ENCODE measurements at regions not wholly inside any gene's neighbourhood (a gene's known extent, or its start where the extent isn't known, plus 50 kb on each side); places are given as distances from the start of the nearest gene placed in this dataset.

GRCh38 chr3:94299716-94300115 is 236.9 kb downstream of the NSUN3 start:
- Histone ChIP-seq H3K79me1 (ENCODE audit: low read depth, low read length) (no peaks in the 10 kb centered on the region), H2BK120ac (ENCODE audit: low read depth, low read length) (no peak overlapping the region), H3K4me3 (ENCODE audit: low read length in 2 of 2) (no peak overlapping the region), H2AK5ac (ENCODE audit: low read depth, low read length) (no peak overlapping the region), H3K4me1 (ENCODE audit: control insufficient read depth in 2 of 2, insufficient read depth in 1 of 2, low read depth in 1 of 2, low read length in 2 of 2) (peaks cover 0 to 3% of the 10 kb centered on the region in 2 donors), H3K14ac (ENCODE audit: low read length) (no peak overlapping the region), H3K4me2 (ENCODE audit: insufficient read depth, low read length, poor library complexity, severe bottlenecking) (no peak overlapping the region), H2BK12ac (ENCODE audit: low read length) (no peak overlapping the region), H2AFZ (ENCODE audit: low read length) (no peak overlapping the region), H3K9me3 (replicated peaks in 1 of 2; ENCODE audit: control insufficient read depth in 2 of 2, insufficient read depth in 1 of 2, low read depth in 1 of 2, low read length in 2 of 2) (no peaks in the 10 kb centered on the region), H3K27me3 (ENCODE audit: control insufficient read depth in 3 of 3, insufficient read depth in 3 of 3, low read depth in 1 of 3, low read length in 3 of 3) (no peaks in the 10 kb centered on the region), H3K9ac (ENCODE audit: low read depth, low read length, poor library complexity) (no peak overlapping the region), H3K4ac (ENCODE audit: low read length) (no peak overlapping the region), H2BK5ac (ENCODE audit: low read length) (no peak overlapping the region), H2BK15ac (ENCODE audit: low read length) (no peak overlapping the region), H3K36me3 (replicated peaks in 1 of 2; ENCODE audit: control insufficient read depth in 2 of 2, insufficient read depth in 2 of 2, low read length in 2 of 2) (no peaks in the 10 kb centered on the region), H3K18ac (ENCODE audit: low read length) (no peak overlapping the region), H3K27ac (replicated peaks; ENCODE audit: low read length) (no peak overlapping the region), H4K91ac (ENCODE audit: low read depth, low read length, poor library complexity) (no peak overlapping the region), H4K8ac (ENCODE audit: low read depth, low read length) (no peak overlapping the region), H3K23ac (ENCODE audit: low read depth, low read length, poor library complexity) (no peak overlapping the region)
- DNase-seq (ENCODE audit: low spot score): no peak

GRCh38 chr3:94301366-94301765 is 238.5 kb downstream of the NSUN3 start:
- H2AFZ ChIP-seq (ENCODE audit: low read length): no peak overlapping the region
- no peak overlapping the region for H3K23ac ChIP-seq (ENCODE audit: low read depth, low read length, poor library complexity)
- no peak for DNase-seq (ENCODE audit: low spot score)
- H3K4ac ChIP-seq (ENCODE audit: low read length): no peak overlapping the region
- no peak overlapping the region for H2AK5ac ChIP-seq (ENCODE audit: low read depth, low read length)
- peaks cover 0 to 8% of the 10 kb centered on the region in 2 donors for H3K4me1 ChIP-seq (ENCODE audit: control insufficient read depth in 2 of 2, insufficient read depth in 1 of 2, low read depth in 1 of 2, low read length in 2 of 2)
- H2BK120ac ChIP-seq (ENCODE audit: low read depth, low read length): no peak overlapping the region
- no peak overlapping the region for H4K91ac ChIP-seq (ENCODE audit: low read depth, low read length, poor library complexity)
- H2BK5ac ChIP-seq (ENCODE audit: low read length): no peak overlapping the region
- no peak overlapping the region for H2BK15ac ChIP-seq (ENCODE audit: low read length)
- H2BK12ac ChIP-seq (ENCODE audit: low read length): no peak overlapping the region
- H4K8ac ChIP-seq (ENCODE audit: low read depth, low read length): no peak overlapping the region
- H3K27ac ChIP-seq (replicated peaks; ENCODE audit: low read length): no peak overlapping the region
- H3K36me3 ChIP-seq (replicated peaks in 1 of 2; ENCODE audit: control insufficient read depth in 2 of 2, insufficient read depth in 2 of 2, low read length in 2 of 2): no peaks in the 10 kb centered on the region
- peaks cover 0 to 7% (median 0%) of the 10 kb centered on the region in 3 experiments for H3K27me3 ChIP-seq (ENCODE audit: control insufficient read depth in 3 of 3, insufficient read depth in 3 of 3, low read depth in 1 of 3, low read length in 3 of 3)
- H3K9ac ChIP-seq (ENCODE audit: low read depth, low read length, poor library complexity): no peak overlapping the region
- H3K4me2 ChIP-seq (ENCODE audit: insufficient read depth, low read length, poor library complexity, severe bottlenecking): no peak overlapping the region
- H3K9me3 ChIP-seq (replicated peaks in 1 of 2; ENCODE audit: control insufficient read depth in 2 of 2, insufficient read depth in 1 of 2, low read depth in 1 of 2, low read length in 2 of 2): no peaks in the 10 kb centered on the region
- H3K18ac ChIP-seq (ENCODE audit: low read length): no peak overlapping the region
- H3K4me3 ChIP-seq (ENCODE audit: low read length in 2 of 2): no peak overlapping the region
- no peaks in the 10 kb centered on the region for H3K79me1 ChIP-seq (ENCODE audit: low read depth, low read length)
- no CpG with 5 or more reads among the region's 1 CpG for WGBS, 2 donors (ENCODE audit: extremely low coverage in 2 of 2, insufficient read length in 2 of 2, insufficient replicate concordance in 1 of 2)
- H3K14ac ChIP-seq (ENCODE audit: low read length): no peak overlapping the region

- Histone ChIP-seq H3K18ac (ENCODE audit: low read length) (no peak overlapping the region), H3K14ac (ENCODE audit: low read length) (no peak overlapping the region), H4K91ac (ENCODE audit: low read depth, low read length, poor library complexity) (no peak overlapping the region), H3K36me3 (replicated peaks in 1 of 2; ENCODE audit: control insufficient read depth in 2 of 2, insufficient read depth in 2 of 2, low read length in 2 of 2) (no peaks in the 10 kb centered on the region), H3K4me2 (ENCODE audit: insufficient read depth, low read length, poor library complexity, severe bottlenecking) (no peak overlapping the region), H3K23ac (ENCODE audit: low read depth, low read length, poor library complexity) (no peak overlapping the region), H3K27me3 (ENCODE audit: control insufficient read depth in 3 of 3, insufficient read depth in 3 of 3, low read depth in 1 of 3, low read length in 3 of 3) (peaks cover 0 to 12% (median 0%) of the 10 kb centered on the region in 3 experiments), H2BK15ac (ENCODE audit: low read length) (no peak overlapping the region), H3K9me3 (replicated peaks in 1 of 2; ENCODE audit: control insufficient read depth in 2 of 2, insufficient read depth in 1 of 2, low read depth in 1 of 2, low read length in 2 of 2) (no peaks in the 10 kb centered on the region), H3K4ac (ENCODE audit: low read length) (no peak overlapping the region), H3K79me1 (ENCODE audit: low read depth, low read length) (no peaks in the 10 kb centered on the region), H3K4me1 (ENCODE audit: control insufficient read depth in 2 of 2, insufficient read depth in 1 of 2, low read depth in 1 of 2, low read length in 2 of 2) (peaks cover 0 to 8% of the 10 kb centered on the region in 2 donors), H2BK120ac (ENCODE audit: low read depth, low read length) (no peak overlapping the region), H3K9ac (ENCODE audit: low read depth, low read length, poor library complexity) (no peak overlapping the region), H2BK12ac (ENCODE audit: low read length) (no peak overlapping the region), H3K4me3 (ENCODE audit: low read length in 2 of 2) (no peak overlapping the region), H4K8ac (ENCODE audit: low read depth, low read length) (no peak overlapping the region), H2AFZ (ENCODE audit: low read length) (no peak overlapping the region), H3K27ac (replicated peaks; ENCODE audit: low read length) (no peak overlapping the region), H2AK5ac (ENCODE audit: low read depth, low read length) (no peak overlapping the region), H2BK5ac (ENCODE audit: low read length) (no peak overlapping the region)
- no peak for DNase-seq (ENCODE audit: low spot score)
- WGBS, 2 donors (ENCODE audit: extremely low coverage in 2 of 2, insufficient read length in 2 of 2, insufficient replicate concordance in 1 of 2): no CpG with 5 or more reads among the region's 4 CpGs
Observed at GRCh38 chr3:94303266-94303665, 240.4 kb downstream of the NSUN3 start.

- no peak overlapping the region for H4K91ac ChIP-seq (ENCODE audit: low read depth, low read length, poor library complexity)
- no peaks in the 10 kb centered on the region for H3K9me3 ChIP-seq (replicated peaks in 1 of 2; ENCODE audit: control insufficient read depth in 2 of 2, insufficient read depth in 1 of 2, low read depth in 1 of 2, low read length in 2 of 2)
- H2BK120ac ChIP-seq (ENCODE audit: low read depth, low read length): no peak overlapping the region
- no peaks in the 10 kb centered on the region for H3K79me1 ChIP-seq (ENCODE audit: low read depth, low read length)
- no peak overlapping the region for H2BK5ac ChIP-seq (ENCODE audit: low read length)
- H3K14ac ChIP-seq (ENCODE audit: low read length): no peak overlapping the region
- H4K8ac ChIP-seq (ENCODE audit: low read depth, low read length): no peak overlapping the region
- H2BK15ac ChIP-seq (ENCODE audit: low read length): no peak overlapping the region
- no peak for DNase-seq (ENCODE audit: low spot score)
- H3K36me3 ChIP-seq (replicated peaks in 1 of 2; ENCODE audit: control insufficient read depth in 2 of 2, insufficient read depth in 2 of 2, low read length in 2 of 2): no peaks in the 10 kb centered on the region
- no CpG with 5 or more reads among the region's 3 CpGs for WGBS, 2 donors (ENCODE audit: extremely low coverage in 2 of 2, insufficient read length in 2 of 2, insufficient replicate concordance in 1 of 2)
- H3K23ac ChIP-seq (ENCODE audit: low read depth, low read length, poor library complexity): no peak overlapping the region
- H3K4me1 ChIP-seq (ENCODE audit: control insufficient read depth in 2 of 2, insufficient read depth in 1 of 2, low read depth in 1 of 2, low read length in 2 of 2): peaks cover 0 to 8% of the 10 kb centered on the region in 2 donors
- H3K27ac ChIP-seq (replicated peaks; ENCODE audit: low read length): no peak overlapping the region
- no peak overlapping the region for H3K18ac ChIP-seq (ENCODE audit: low read length)
- H3K9ac ChIP-seq (ENCODE audit: low read depth, low read length, poor library complexity): no peak overlapping the region
- H3K4me2 ChIP-seq (ENCODE audit: insufficient read depth, low read length, poor library complexity, severe bottlenecking): no peak overlapping the region
- H2BK12ac ChIP-seq (ENCODE audit: low read length): no peak overlapping the region
- H2AFZ ChIP-seq (ENCODE audit: low read length): no peak overlapping the region
- H2AK5ac ChIP-seq (ENCODE audit: low read depth, low read length): no peak overlapping the region
- H3K4me3 ChIP-seq (ENCODE audit: low read length in 2 of 2): no peak overlapping the region
- H3K4ac ChIP-seq (ENCODE audit: low read length): no peak overlapping the region
- peaks cover 0 to 12% (median 0%) of the 10 kb centered on the region in 3 experiments for H3K27me3 ChIP-seq (ENCODE audit: control insufficient read depth in 3 of 3, insufficient read depth in 3 of 3, low read depth in 1 of 3, low read length in 3 of 3)
Observed at GRCh38 chr3:94303897-94304296, 241.0 kb downstream of the NSUN3 start.

Measured in neuronal stem cell (in vitro differentiated cells).